MM.1S (cell line): ENCODE measurements at regions not wholly inside any gene's neighbourhood (a gene's known extent, or its start where the extent isn't known, plus 50 kb on each side); places are given as distances from the start of the nearest gene placed in this dataset.

Experiments
- CTCF ChIP-seq: fragments of 300-600 bp; sonication (generic); IDR thresholded peaks from 2 replicates; pipeline ENCODE4 v1.5.1; 2016; ENCODE audit warnings: antibody characterized with exemption, low read length, mixed read lengths
- EZH2 ChIP-seq: fragments of 300-600 bp; sonication (generic); optimal IDR thresholded peaks from 2 replicates; pipeline ENCODE3; 2017; ENCODE audit warnings: low read depth, mild to moderate bottlenecking, antibody characterized with exemption, low read length, mixed read lengths

GRCh38 chr12:71291746-71292145 is 133.9 kb upstream of the TSPAN8 start:
- no peak for TF ChIP-seq CTCF
- TF ChIP-seq EZH2: no peak
